ENCODE measurements at regions not wholly inside any gene's neighbourhood (a gene's known extent, or its start where the extent isn't known, plus 50 kb on each side); places are given as distances from the start of the nearest gene placed in this dataset.
"Not testable (repeated sequence)": the region's sequence is repeated elsewhere in the genome, so short reads cannot be mapped to it uniquely, and the experiment has no call there.

DNA sequence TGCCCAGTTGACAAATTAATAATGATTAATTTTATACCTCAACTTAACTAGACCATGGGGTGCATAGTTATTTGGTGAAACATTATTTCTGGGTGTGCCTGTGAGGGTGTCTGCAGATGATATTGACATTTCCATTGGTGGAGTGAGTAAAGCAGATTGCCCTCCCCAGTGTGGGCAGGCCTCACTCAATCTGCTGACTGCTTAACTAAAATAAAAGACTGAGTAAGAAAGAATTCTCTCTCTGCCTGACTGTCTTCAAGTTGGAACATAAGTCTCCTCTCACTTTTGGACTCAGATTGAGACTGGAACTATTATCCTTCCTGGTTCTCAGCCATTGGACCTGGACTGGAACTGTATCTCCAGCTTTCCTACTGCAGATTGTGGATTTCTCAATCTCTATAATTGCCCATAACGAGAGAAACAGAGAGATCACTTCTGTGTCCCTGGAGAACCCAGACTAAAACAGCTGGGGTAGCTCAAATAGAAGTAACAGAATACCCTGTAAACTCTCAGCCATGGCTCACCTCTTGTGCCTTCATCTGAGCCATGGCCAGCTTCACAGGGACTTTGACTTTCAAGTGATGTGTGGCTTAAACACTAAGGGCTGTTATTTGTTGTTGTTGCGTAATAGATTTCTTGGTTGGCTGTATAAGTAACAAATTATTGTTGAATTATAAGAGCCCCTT lies 575.3 kb upstream of the RAB6C start:
- ChIA-PET CTCF (no interaction called here), POLR2A (no interaction called here)
- Histone ChIP-seq H3K27ac (ENCODE audit: low read depth, low read length) (no peak overlapping the region), H3K9me3 (ENCODE audit: control insufficient read depth, insufficient read depth, low read length) (peaks cover 7% of the 10 kb centered on the region), H3K27me3 (ENCODE audit: control insufficient read depth, insufficient read depth, low read length) (no peaks in the 10 kb centered on the region), H3K4me3 (ENCODE audit: low read depth, low read length) (no peak overlapping the region)
- DNase-seq (ENCODE audit: low read depth, low spot score) = no peak
- TF ChIP-seq, protein P1, sequence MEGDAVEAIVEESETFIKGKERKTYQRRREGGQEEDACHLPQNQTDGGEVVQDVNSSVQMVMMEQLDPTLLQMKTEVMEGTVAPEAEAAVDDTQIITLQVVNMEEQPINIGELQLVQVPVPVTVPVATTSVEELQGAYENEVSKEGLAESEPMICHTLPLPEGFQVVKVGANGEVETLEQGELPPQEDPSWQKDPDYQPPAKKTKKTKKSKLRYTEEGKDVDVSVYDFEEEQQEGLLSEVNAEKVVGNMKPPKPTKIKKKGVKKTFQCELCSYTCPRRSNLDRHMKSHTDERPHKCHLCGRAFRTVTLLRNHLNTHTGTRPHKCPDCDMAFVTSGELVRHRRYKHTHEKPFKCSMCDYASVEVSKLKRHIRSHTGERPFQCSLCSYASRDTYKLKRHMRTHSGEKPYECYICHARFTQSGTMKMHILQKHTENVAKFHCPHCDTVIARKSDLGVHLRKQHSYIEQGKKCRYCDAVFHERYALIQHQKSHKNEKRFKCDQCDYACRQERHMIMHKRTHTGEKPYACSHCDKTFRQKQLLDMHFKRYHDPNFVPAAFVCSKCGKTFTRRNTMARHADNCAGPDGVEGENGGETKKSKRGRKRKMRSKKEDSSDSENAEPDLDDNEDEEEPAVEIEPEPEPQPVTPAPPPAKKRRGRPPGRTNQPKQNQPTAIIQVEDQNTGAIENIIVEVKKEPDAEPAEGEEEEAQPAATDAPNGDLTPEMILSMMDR (IDR thresholded peaks at IDR 0.05; ENCODE audit: low read depth, low read length) = no peak

DNA sequence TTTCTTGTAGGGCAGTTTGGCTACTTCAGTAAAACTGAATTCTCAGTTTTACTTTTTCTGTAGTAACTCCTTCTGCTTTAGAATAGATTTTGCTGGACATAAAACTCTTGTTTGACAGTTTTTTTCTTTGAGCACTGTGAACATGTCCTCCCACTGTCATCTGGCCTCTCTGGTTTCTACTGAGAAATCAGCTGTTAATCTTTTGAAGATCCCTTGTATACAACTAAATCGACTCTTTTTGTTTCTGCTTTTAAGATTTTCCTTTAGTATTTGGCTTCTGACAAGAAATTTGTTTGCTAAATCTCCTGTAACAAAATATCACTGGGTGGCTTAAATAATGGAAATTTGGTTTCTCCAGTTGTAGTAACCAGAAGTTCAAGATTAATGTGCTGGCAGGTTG lies 570.9 kb upstream of the RAB6C start:
- H3K4me3 ChIP-seq (ENCODE audit: low read depth, low read length) = no peak overlapping the region
- ChIA-PET POLR2A (no interaction called here), CTCF (no interaction called here)
- TF ChIP-seq, protein P1 (IDR thresholded peaks at IDR 0.05; ENCODE audit: low read depth, low read length) = no peak
- no peak overlapping the region for H3K27ac ChIP-seq (ENCODE audit: low read depth, low read length)
- no peaks in the 10 kb centered on the region; the same call in 1 of the 2 replicates for H3K9me3 ChIP-seq (ENCODE audit: control insufficient read depth, insufficient read depth, low read length)
- no peaks in the 10 kb centered on the region for H3K27me3 ChIP-seq (ENCODE audit: control insufficient read depth, insufficient read depth, low read length)
- DNase-seq (ENCODE audit: low read depth, low spot score) = no peak

DNA sequence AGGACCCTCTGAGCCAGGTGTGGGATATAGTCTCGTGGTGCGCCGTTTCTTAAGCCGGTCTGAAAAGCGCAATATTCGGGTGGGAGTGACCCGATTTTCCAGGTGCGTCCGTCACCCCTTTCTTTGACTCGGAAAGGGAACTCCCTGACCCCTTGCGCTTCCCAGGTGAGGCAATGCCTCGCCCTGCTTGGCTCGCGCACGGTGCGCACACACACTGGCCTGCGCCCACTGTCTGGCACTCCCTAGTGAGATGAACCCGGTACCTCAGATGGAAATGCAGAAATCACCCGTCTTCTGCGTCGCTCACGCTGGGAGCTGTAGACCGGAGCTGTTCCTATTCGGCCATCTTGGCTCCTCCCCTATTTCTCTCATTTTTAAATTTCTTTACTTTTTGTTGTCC lies 562.4 kb upstream of the RAB6C start:
- DNase-seq (ENCODE audit: low read depth, low spot score); H3K27ac ChIP-seq (ENCODE audit: low read depth, low read length); H3K4me3 ChIP-seq (ENCODE audit: low read depth, low read length); H3K27me3 ChIP-seq (ENCODE audit: control insufficient read depth, insufficient read depth, low read length); H3K9me3 ChIP-seq (ENCODE audit: control insufficient read depth, insufficient read depth, low read length); POLR2A ChIA-PET; CTCF ChIA-PET: not testable (repeated sequence)

DNA sequence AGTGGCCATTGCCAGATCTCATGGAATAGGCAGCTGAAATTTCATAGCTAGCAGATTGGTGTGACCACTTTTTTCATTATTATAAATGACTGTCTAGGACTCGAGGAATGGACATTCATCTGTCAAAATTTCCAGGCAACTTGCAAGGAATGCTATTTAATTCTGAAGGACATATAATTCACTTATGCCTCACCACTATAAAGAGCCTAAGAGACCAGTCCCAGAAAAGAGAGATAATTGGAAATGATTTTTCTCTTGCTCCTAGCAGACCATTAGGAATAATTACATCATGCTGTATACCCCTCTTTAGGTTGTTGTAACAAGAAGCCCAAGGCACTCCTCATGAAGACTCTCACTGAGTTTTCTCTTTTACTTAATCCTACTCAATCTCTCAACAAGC lies 557.4 kb upstream of the RAB6C start:
- Histone ChIP-seq H3K9me3 (ENCODE audit: control insufficient read depth, insufficient read depth, low read length) (peaks cover 3% of the 10 kb centered on the region; the same call in 1 of the 2 replicates), H3K27ac (ENCODE audit: low read depth, low read length) (no peak overlapping the region), H3K4me3 (ENCODE audit: low read depth, low read length) (no peak overlapping the region), H3K27me3 (ENCODE audit: control insufficient read depth, insufficient read depth, low read length) (no peaks in the 10 kb centered on the region)
- TF ChIP-seq, protein P1 (IDR thresholded peaks at IDR 0.05; ENCODE audit: low read depth, low read length) = no peak
- POLR2A ChIA-PET = no interaction called here
- CTCF ChIA-PET = no interaction called here
- no peak for DNase-seq (ENCODE audit: low read depth, low spot score)

DNA sequence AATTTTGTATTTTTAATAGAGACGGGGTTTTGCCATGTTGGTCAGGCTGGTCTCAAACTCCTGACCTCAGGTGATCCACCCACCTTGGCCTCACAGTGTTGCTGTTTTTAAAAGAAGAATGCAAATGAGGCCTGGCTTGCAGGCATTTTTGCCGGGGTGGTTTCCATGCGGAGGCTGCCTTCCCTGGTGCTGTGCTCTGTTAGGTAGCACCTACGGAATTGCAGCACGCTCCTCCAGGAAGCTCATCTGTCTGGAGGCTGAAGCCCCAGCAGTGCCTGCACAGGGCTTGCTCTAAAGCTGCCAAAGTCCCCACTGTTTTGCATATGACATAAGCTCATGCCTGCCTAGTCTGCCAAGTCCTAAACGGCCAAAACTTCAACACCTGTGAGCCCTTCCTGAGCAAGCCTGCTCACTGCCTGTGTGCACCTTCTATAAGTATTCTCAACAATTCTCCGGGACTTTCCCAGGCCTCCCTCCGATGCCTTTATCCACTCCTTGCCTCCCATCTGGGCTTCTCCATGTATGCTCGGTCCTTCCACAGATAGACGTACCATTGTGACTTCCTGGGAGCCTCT lies 551.3 kb upstream of the RAB6C start:
- TF ChIP-seq, protein P1 (IDR thresholded peaks at IDR 0.05; ENCODE audit: low read depth, low read length) = no peak
- Histone ChIP-seq H3K27ac (ENCODE audit: low read depth, low read length) (no peak overlapping the region), H3K4me3 (ENCODE audit: low read depth, low read length) (no peak overlapping the region), H3K27me3 (ENCODE audit: control insufficient read depth, insufficient read depth, low read length) (no peaks in the 10 kb centered on the region), H3K9me3 (ENCODE audit: control insufficient read depth, insufficient read depth, low read length) (peaks cover 44% of the 10 kb centered on the region)
- DNase-seq (ENCODE audit: low read depth, low spot score) = no peak
- POLR2A ChIA-PET = no interaction called here
- CTCF ChIA-PET = no interaction called here

All from AG04450 (cell line).